ENCODE measurements at regions not wholly inside any gene's neighbourhood (a gene's known extent, or its start where the extent isn't known, plus 50 kb on each side); places are given as distances from the start of the nearest gene placed in this dataset.

DNA sequence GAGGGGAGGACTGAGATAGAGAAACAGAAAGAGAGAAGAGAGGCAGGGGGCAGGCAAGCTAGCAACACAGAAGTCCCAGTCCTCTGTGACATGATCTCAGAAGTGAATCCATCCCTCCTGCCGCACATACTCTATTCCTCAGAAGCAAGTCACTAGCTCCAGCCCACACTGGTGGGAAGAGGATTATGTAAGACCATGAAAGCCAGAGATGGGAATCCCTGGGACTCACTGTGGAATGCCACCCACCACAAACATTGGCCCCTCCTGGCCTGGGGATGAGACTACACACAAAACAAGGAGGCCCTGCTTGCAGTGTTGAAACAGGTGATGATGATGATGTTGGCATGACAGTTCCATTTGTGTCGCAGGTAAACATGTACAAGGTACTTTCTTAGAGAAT lies 419.9 kb downstream of the IRS2 start:
- DNase-seq (ENCODE audit: low spot score), result no peak

GRCh38 chr13:109363431-109363830 lies 423.0 kb downstream of the IRS2 start:
- no peak for DNase-seq (ENCODE audit: low spot score)

DNA sequence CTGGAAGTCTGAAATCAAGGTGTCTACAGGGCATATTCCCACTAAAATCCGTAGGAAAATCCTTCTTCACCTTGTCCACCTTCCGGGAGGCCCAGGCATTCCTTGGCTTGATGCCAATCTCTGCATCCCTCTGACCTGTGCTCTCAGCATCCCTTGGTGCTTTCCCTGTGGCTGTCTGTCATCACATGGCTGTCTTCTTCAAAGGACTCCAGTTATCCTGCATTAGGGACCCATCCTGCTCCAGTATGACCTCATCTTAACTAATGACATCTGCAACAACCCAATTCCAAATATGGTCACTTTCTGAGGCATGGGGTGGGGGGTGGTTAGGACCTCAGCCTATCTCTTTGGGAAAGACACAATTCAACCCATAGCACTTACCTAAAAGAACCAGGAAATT lies 423.8 kb downstream of the IRS2 start:
- DNase-seq (ENCODE audit: low spot score), result no peak

- no peak for DNase-seq (ENCODE audit: low spot score)
Observed at GRCh38 chr13:109361562-109362289, 424.7 kb downstream of the IRS2 start.

GRCh38 chr13:109357751-109358471 lies 428.5 kb downstream of the IRS2 start:
- no peak for DNase-seq (ENCODE audit: low spot score)

GRCh38 chr13:109355875-109356434 lies 430.4 kb downstream of the IRS2 start:
- DNase-seq (ENCODE audit: low spot score), result no peak

DNA sequence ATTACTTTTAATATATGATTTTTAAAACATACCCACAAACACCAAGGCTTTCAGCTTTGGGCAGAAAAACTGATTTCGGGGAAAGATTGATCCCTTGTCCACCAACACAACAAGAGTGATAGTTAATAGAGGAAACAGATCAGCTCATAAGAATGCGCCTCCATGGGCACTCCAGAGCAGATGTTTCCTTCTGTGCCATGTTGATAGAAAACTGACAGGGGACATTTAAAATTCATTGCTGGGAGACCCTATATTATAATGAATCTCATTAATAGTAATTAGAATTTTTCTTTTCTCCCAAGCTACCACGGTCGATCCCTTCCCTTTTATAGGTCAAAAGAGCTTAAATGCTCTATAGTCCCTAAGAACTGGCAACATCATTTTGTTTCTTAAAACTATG lies 431.2 kb downstream of the IRS2 start:
- no peak for DNase-seq (ENCODE audit: low spot score)

GRCh38 chr13:109351236-109351635 lies 435.1 kb downstream of the IRS2 start:
- no peak for DNase-seq (ENCODE audit: low spot score)

- no peak for DNase-seq (ENCODE audit: low spot score)
Observed at GRCh38 chr13:109348519-109349258, 437.7 kb downstream of the IRS2 start.

DNA sequence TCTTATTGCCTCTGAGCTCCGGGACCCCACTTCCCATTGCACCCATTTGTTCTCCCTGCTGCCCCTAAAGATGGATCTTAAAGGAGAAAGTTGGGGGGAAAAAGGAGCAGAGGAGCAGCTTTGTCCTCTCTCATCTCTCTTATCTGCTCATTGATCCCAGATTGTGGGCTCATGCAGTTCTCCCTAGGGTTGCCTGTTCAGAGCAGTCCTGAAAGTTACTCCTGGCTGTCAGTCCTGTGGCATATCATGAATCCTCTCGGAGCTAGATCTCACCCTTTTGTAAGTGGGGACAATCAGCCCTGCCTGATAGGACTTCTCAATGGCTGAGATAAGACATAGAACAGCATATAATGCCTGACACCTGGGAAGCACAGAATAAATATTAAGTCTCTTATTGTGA lies 440.3 kb downstream of the IRS2 start:
- no peak for DNase-seq (ENCODE audit: low spot score)

GRCh38 chr13:109345433-109345941 lies 440.9 kb downstream of the IRS2 start:
- DNase-seq (ENCODE audit: low spot score), result no peak

DNA sequence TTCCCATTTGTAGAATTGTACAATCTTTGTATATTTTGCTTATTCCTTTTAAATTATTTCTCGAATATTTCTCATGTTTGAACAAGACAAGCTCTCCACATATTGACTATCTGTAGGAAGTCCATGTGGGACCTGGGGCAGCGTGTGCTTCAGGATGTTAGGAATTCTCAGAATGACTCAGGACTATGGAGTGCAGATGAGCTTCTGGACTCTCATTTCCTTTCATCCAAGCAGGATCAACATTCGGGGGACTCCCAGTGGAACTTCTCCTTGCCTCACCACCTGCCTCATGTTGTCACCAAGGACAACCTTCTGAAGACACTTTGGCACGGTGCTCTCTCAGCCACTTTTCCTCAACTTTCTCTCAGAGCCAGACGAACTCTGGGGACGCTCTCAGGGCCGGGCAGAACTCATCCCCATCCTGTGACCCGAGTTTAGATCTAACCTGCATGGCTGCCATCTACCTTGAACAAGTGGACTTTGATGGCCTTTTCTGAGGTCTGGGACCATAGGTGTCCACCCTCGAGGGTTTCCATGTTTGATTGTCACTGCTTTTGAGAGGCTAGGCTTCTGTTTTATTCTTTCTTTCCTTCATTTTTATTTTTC lies 441.7 kb downstream of the IRS2 start:
- DNase-seq (ENCODE audit: low spot score), result no peak

DNA sequence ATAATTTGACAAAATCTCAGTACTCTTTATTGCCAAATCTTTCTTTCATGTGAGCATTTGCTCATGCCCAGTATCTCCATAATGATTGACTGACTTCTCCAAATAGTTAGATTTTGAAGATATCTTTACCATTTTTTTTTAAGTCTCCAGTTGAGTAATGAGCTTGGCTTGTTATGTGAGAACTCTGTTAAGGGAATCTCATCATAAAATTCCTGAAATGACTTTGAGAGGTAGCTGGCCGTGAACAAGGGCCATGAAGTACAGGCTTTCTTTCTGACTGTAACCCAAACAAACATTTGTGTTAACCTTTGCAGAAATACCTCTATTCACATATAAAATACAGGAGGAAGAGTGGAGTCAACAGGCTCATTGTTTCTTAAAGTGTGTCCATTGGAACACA lies 449.7 kb downstream of the IRS2 start:
- no peak for DNase-seq (ENCODE audit: low spot score)

DNA sequence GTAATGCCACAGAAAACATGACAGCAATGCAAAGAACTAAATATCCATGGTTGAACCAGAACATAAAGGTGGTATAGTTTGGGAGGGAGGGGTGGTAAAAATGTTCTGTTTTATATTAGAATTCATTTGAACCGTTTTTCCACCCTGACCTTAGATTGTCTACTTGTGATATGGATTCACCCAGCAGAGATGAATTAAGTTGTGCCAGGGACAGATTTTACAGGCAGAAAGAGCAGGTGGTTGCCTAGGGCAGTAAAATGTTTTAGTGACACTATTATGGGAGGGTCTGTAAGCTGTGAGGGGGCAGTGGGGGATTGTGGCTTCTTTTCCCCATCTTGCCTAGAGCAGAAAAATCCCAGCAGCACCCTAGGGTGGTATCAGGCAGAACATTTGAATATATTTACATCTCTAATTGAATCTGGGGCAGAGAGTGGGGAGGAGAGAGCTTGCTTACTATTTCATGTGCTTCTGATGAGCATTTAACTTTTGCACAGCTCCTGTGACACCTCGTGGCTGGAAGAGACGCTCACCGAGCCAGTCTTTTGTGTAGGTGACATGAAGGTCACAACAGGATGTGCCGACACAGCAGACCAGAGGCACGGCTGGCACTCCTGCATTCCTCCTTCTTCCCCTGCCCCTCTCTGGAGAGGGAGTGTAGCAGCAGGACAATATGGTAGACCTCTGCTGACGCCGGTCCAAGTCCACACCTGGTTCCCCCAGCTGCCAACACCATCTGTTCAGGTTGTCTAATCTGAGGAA lies 452.3 kb downstream of the IRS2 start:
- no peak for DNase-seq (ENCODE audit: low spot score)

DNA sequence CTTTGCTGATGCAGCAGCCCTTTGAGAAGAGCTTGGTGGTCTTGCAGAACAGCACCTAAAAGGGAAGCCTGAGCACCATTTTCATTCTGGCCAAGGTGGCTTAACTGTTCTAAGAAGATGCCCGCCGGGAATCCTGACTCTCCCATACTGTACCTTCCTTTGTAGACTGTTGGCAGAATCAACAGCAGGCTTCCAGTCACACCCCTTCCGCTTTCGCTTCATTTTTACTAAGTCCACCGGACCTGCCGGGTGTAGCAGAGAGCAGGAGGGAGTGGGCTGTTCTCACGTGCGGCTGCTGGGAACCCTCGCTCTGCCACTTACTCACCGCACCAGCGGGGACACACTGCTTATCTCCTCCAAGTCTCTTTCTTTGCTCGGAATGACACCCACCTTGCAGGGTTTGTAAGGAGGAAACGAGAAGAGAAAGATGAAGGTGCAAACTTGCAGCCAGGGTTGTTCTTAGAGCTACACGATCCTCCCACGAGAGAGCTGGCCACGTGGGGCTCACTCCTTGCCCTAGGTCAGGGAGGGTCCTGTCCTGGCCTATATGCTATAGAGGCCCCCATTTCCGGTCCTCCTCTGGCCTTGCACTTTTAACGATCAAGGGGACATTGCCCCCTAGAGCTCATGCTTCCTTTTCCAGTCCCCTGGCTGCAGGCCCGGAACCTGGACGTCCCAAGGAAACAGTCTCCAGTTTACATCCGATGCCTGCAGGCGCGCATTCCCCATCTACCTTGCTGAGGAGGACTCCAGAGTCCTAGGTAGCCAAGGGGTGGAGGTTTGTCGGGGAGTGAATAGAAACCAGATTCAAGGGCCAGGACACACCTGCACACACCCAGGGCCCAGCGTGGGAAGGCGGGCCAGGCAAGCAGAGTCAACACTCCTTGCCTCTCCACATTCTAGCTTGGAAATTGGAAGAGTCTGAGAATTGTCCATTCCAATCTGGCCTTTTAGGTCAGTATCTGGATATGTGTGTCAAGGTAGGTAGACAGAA lies 453.6 kb downstream of the IRS2 start:
- no peak for DNase-seq (ENCODE audit: low spot score)

DNA sequence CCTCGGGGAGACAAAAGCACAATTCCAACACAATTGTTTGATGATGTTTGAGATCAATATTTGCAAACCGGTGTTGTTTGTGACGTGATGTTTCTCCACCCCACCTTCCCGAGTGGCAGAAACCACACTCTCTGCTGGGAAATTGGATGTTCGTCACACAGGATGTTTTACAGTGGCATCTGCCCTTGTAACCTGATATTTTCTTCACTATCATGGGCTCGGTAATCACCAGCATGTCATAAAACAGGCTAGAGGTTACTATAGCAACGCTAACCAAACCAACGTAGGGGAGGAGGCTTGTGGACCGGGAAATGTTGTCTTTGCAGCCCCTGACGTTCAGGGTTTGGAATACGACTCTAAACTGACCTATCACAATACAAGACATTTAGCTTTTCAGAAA lies 454.5 kb downstream of the IRS2 start:
- DNase-seq (ENCODE audit: low spot score), result no peak

DNA sequence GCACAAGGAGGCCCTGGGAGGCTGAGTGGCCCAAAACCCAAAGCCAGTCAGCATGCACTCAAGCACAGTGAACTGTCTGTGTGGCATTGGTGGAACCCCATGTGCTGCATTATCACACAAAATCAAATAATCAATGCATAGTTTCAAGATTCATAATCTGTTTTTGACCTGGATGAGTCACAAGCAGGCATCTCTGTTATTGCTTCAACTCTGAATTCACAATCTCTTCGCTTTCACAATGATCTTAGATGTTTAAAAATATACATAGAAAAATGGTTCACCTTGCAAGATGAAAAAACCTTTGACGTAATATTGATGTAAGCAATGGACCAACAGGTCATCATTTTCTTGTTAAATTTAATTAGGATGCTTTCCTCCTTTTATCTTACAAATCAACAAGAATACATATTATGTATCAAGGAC lies 455.4 kb downstream of the IRS2 start:
- DNase-seq (ENCODE audit: low spot score), result no peak

GRCh38 chr13:109330123-109330522 lies 456.3 kb downstream of the IRS2 start:
- no peak for DNase-seq (ENCODE audit: low spot score)

GRCh38 chr13:109329175-109329574 lies 457.2 kb downstream of the IRS2 start:
- no peak for DNase-seq (ENCODE audit: low spot score)

GRCh38 chr13:109326601-109327000 lies 459.8 kb downstream of the IRS2 start:
- no peak for DNase-seq (ENCODE audit: low spot score)

Data from CD4-positive, alpha-beta T cell treated with Interleukin-2 at 100 ng/mL for 4 hours (primary cell).